Lower leg skin (tissue), 3 donors: ENCODE measurements at regions not wholly inside any gene's neighbourhood (a gene's known extent, or its start where the extent isn't known, plus 50 kb on each side); places are given as distances from the start of the nearest gene placed in this dataset.

Experiments used
- POLR2A ChIP-seq, 2 donors: fragments of 450-650 bp; IDR thresholded peaks; one replicate each; pipeline ENCODE4 v1.6.1; 2016 to 2017; ENCODE audit warnings: antibody characterized with exemption in 2 of 2, mild to moderate bottlenecking in 1 of 2, moderate library complexity in 1 of 2
- TF ChIP-seq, protein P1 (sequence below), 3 donors: fragments of 450-650 bp; IDR thresholded peaks; one replicate each; pipeline ENCODE4 v1.5.1; 2016; ENCODE audit warnings: antibody characterized with exemption in 3 of 3, mild to moderate bottlenecking in 3 of 3, moderate library complexity in 2 of 3

DNA sequence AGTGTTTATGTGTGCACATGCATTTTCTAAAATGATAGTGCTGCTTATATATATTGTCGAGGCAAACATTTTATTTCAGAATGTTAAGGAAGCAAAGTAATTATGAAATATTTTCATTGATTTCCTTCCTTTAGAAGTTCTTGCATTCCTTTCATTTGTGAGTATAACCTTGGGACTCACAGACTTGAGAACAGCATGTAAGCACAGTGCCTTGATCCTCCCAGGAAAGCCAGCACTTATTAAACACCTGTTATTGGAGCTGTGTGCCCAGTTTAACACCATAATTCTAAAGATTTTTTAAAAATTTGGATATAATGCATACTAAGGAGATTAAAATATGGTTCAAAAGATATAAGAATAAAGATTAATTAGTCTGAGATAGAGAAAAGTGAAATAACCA lies 554.4 kb upstream of the FAM98A start:
- TF ChIP-seq, protein P1, sequence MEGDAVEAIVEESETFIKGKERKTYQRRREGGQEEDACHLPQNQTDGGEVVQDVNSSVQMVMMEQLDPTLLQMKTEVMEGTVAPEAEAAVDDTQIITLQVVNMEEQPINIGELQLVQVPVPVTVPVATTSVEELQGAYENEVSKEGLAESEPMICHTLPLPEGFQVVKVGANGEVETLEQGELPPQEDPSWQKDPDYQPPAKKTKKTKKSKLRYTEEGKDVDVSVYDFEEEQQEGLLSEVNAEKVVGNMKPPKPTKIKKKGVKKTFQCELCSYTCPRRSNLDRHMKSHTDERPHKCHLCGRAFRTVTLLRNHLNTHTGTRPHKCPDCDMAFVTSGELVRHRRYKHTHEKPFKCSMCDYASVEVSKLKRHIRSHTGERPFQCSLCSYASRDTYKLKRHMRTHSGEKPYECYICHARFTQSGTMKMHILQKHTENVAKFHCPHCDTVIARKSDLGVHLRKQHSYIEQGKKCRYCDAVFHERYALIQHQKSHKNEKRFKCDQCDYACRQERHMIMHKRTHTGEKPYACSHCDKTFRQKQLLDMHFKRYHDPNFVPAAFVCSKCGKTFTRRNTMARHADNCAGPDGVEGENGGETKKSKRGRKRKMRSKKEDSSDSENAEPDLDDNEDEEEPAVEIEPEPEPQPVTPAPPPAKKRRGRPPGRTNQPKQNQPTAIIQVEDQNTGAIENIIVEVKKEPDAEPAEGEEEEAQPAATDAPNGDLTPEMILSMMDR (IDR thresholded peaks at IDR 0.05): no peak
- TF ChIP-seq POLR2A (IDR thresholded peaks at IDR 0.05): no peak
